HepG2 (cell line): ENCODE measurements at regions not wholly inside any gene's neighbourhood (a gene's known extent, or its start where the extent isn't known, plus 50 kb on each side); places are given as distances from the start of the nearest gene placed in this dataset.

Experiments
- ARNT ChIP-seq: fragments of 450-650 bp; IDR thresholded peaks from 2 replicates; pipeline ENCODE4 v1.6.1; 2017
- EZH2 ChIP-seq: conservative IDR thresholded peaks from 2 replicates; pipeline ENCODE4 v1.6.1; 2012; ENCODE audit warnings: mild to moderate bottlenecking, low read depth, low read length, moderate library complexity
- POLR2AphosphoS5 ChIP-seq: IDR thresholded peaks from 2 replicates; pipeline ENCODE4 v1.6.1; 2012; ENCODE audit warnings: low read depth, low read length
- ZNF891 ChIP-seq: sonication (generic); formaldehyde crosslinking; IDR thresholded peaks from 2 replicates; pipeline ENCODE4 v1.5.0; 2020; ENCODE audit warnings: mild to moderate bottlenecking, missing genetic modification reagents
- TF ChIP-seq, protein P1 (sequence below): sonication (generic); formaldehyde crosslinking; IDR thresholded peaks from 2 replicates; pipeline ENCODE4 v1.8.1; 2023; ENCODE audit warnings: missing genetic modification reagents, inconsistent platforms, borderline replicate concordance
- TF ChIP-seq, protein P2 (sequence below): sonication (generic); formaldehyde crosslinking; IDR thresholded peaks from 2 replicates; pipeline ENCODE4 v1.5.0; 2020; ENCODE audit warnings: missing genetic modification reagents
- TF ChIP-seq, protein P3 (sequence below): sonication (generic); formaldehyde crosslinking; IDR thresholded peaks from 2 replicates; pipeline ENCODE4 v1.4.0; 2020; ENCODE audit warnings: missing genetic modification reagents

DNA sequence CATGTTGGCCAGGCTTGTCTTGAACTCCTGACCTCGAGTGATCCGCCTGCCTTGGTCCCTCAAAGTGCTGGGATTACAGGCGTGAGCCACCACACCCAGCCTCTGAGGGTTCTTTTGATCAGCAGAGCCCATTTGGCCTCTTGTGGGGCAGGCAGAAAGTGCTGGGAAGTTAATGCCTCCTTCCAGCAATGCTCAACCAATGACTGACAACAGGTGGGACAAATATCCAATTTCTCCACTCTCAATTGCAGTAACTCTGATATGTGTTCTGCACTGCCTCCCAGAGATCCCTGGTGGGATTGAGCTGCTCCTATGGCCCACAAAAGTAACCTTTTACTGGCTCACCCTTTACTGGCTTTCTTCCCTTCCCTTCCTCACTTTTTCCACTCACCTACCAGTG lies 79.9 kb upstream of the APC start:
- TF ChIP-seq ARNT (no peak), EZH2 (no peak), POLR2AphosphoS5 (no peak), ZNF891 (CRISPR knock-in tag) (no peak)
- TF ChIP-seq, protein P1, sequence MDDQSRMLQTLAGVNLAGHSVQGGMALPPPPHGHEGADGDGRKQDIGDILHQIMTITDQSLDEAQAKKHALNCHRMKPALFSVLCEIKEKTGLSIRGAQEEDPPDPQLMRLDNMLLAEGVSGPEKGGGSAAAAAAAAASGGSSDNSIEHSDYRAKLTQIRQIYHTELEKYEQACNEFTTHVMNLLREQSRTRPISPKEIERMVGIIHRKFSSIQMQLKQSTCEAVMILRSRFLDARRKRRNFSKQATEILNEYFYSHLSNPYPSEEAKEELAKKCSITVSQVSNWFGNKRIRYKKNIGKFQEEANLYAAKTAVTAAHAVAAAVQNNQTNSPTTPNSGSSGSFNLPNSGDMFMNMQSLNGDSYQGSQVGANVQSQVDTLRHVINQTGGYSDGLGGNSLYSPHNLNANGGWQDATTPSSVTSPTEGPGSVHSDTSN (CRISPR knock-in tag) = no peak
- TF ChIP-seq, protein P2, sequence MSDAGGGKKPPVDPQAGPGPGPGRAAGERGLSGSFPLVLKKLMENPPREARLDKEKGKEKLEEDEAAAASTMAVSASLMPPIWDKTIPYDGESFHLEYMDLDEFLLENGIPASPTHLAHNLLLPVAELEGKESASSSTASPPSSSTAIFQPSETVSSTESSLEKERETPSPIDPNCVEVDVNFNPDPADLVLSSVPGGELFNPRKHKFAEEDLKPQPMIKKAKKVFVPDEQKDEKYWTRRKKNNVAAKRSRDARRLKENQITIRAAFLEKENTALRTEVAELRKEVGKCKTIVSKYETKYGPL (CRISPR knock-in tag) = no peak
- TF ChIP-seq, protein P3, sequence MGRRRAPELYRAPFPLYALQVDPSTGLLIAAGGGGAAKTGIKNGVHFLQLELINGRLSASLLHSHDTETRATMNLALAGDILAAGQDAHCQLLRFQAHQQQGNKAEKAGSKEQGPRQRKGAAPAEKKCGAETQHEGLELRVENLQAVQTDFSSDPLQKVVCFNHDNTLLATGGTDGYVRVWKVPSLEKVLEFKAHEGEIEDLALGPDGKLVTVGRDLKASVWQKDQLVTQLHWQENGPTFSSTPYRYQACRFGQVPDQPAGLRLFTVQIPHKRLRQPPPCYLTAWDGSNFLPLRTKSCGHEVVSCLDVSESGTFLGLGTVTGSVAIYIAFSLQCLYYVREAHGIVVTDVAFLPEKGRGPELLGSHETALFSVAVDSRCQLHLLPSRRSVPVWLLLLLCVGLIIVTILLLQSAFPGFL (CRISPR knock-in tag) = no peak
